ENCODE measurements at regions not wholly inside any gene's neighbourhood (a gene's known extent, or its start where the extent isn't known, plus 50 kb on each side); places are given as distances from the start of the nearest gene placed in this dataset.

DNA sequence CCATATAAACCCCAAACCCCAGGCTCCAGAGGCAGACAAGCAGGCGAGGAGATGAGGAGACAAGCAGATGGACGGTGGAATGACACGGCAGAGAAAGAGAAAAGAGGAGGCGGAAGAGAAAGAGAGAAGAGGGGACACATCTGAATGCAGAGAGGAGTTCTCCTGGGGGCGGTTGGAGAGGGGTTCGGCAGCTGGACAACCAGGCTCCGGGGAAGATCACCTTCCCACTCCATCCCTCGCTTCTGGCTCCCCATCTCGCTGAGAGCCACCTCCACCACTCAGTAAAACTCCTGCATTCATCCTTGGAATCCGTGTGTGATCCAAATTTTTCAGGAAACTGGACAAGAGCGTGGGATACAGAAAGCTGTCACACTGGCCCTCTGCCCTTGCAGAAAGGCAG, 966.7 kb upstream of the NXPH2 start:
- no peaks in the 10 kb centered on the region for H3K4me1 ChIP-seq
- no peak overlapping the region for H3K27ac ChIP-seq
- intact Hi-C loops (cut with DNase I; ENCODE audit: low total_unique reads), result no loop called here
- no peaks in the 10 kb centered on the region for H3K9me3 ChIP-seq
- no peaks in the 10 kb centered on the region for H3K27me3 ChIP-seq
- no peak overlapping the region for H3K4me3 ChIP-seq
- no peaks in the 10 kb centered on the region for H3K36me3 ChIP-seq (ENCODE audit: low read depth, missing control alignments)
- no peak for TF ChIP-seq POLR2A (IDR thresholded peaks at IDR 0.05)
- TF ChIP-seq CTCF (IDR thresholded peaks at IDR 0.05), result no peak
- 75 to 79% methylated on average over 11 of the region's 11 CpGs for WGBS, 2 donors
- DNase-seq, result no peak

- no peaks in the 10 kb centered on the region for H3K27me3 ChIP-seq
- H3K36me3 ChIP-seq (ENCODE audit: low read depth, missing control alignments), result no peaks in the 10 kb centered on the region
- no peak for TF ChIP-seq POLR2A (IDR thresholded peaks at IDR 0.05)
- no peak for TF ChIP-seq CTCF (IDR thresholded peaks at IDR 0.05)
- WGBS, 2 donors, result 80 to 92% methylated on average over 4 of the region's 4 CpGs
- no peaks in the 10 kb centered on the region for H3K4me1 ChIP-seq
- no peak overlapping the region for H3K4me3 ChIP-seq
- H3K27ac ChIP-seq, result no peak overlapping the region
- DNase-seq, result no peak
- intact Hi-C loops (cut with DNase I; ENCODE audit: low total_unique reads), result no loop called here
- no peaks in the 10 kb centered on the region for H3K9me3 ChIP-seq
Observed at GRCh38 chr2:139744273-139744672, 964.1 kb upstream of the NXPH2 start.

- no peaks in the 10 kb centered on the region for H3K9me3 ChIP-seq
- TF ChIP-seq POLR2A (IDR thresholded peaks at IDR 0.05) (no peak), CTCF (IDR thresholded peaks at IDR 0.05) (no peak)
- no peak overlapping the region for H3K4me3 ChIP-seq
- intact Hi-C loops (cut with DNase I; ENCODE audit: low total_unique reads), result no loop called here
- no peaks in the 10 kb centered on the region for H3K27me3 ChIP-seq
- no peaks in the 10 kb centered on the region for H3K4me1 ChIP-seq
- no peak for DNase-seq
- no peak overlapping the region for H3K27ac ChIP-seq
- 80 to 84% methylated on average over 8 of the region's 8 CpGs for WGBS, 2 donors
- H3K36me3 ChIP-seq (ENCODE audit: low read depth, missing control alignments), result no peaks in the 10 kb centered on the region
Observed at GRCh38 chr2:139742216-139743172, 962.3 kb upstream of the NXPH2 start.

- no peaks in the 10 kb centered on the region for H3K27me3 ChIP-seq
- no peak for DNase-seq
- H3K27ac ChIP-seq, result no peak overlapping the region
- H3K9me3 ChIP-seq, result no peaks in the 10 kb centered on the region
- H3K4me1 ChIP-seq, result no peaks in the 10 kb centered on the region
- no peak overlapping the region for H3K4me3 ChIP-seq
- intact Hi-C loops (cut with DNase I; ENCODE audit: low total_unique reads), result no loop called here
- TF ChIP-seq CTCF (IDR thresholded peaks at IDR 0.05), result no peak
- TF ChIP-seq POLR2A (IDR thresholded peaks at IDR 0.05), result no peak
- no peaks in the 10 kb centered on the region for H3K36me3 ChIP-seq (ENCODE audit: low read depth, missing control alignments)
- 80 to 81% methylated on average over 2 of the region's 2 CpGs for WGBS, 2 donors
Observed at GRCh38 chr2:139737659-139738058, 957.5 kb upstream of the NXPH2 start.

DNA sequence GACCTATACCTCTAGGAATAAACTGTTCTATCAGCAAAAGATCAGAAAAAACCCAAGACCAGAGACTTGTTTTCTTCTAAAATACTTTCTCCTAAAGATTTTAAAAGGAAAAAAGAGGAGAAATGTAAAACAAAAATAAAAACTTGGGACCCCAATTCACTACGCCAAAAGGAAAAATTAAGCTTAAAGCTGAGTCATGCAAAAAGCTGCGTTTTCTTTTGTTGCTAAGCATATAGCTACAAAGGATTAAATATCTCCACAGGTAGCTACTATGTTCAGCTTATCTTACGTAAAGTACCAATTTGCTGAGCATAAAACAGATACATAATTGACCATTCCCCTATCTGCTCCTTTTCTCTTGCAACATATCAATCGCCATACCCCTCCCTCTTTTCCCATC, 950.0 kb upstream of the NXPH2 start:
- Histone ChIP-seq H3K9me3 (no peaks in the 10 kb centered on the region), H3K4me1 (no peaks in the 10 kb centered on the region), H3K4me3 (no peak overlapping the region), H3K27me3 (no peaks in the 10 kb centered on the region), H3K27ac (no peak overlapping the region), H3K36me3 (ENCODE audit: low read depth, missing control alignments) (no peaks in the 10 kb centered on the region)
- WGBS, 2 donors, result 58 to 61% methylated on average over 4 of the region's 4 CpGs
- DNase-seq, result no peak
- no peak for TF ChIP-seq POLR2A (IDR thresholded peaks at IDR 0.05)
- no peak for TF ChIP-seq CTCF (IDR thresholded peaks at IDR 0.05)
- intact Hi-C loops (cut with DNase I; ENCODE audit: low total_unique reads), result no loop called here

Data from testis (tissue), 2 donors.